NK-92 treated with Interleukin-12 subunit alpha and Interleukin-12 subunit beta, amount 100 ng/mL, for 24 hours (cell line): ENCODE measurements at regions not wholly inside any gene's neighbourhood (a gene's known extent, or its start where the extent isn't known, plus 50 kb on each side); places are given as distances from the start of the nearest gene placed in this dataset.
"Not testable (repeated sequence)": the region's sequence is repeated elsewhere in the genome, so short reads cannot be mapped to it uniquely, and the experiment has no call there.

ENCODE experiments used
- DNase-seq: peaks from one replicate; lab custom pipeline; 2025; lab: John Stamatoyannopoulos, UW

GRCh38 chr13:61358599-61358998 lies 57.0 kb downstream of the PCDH20 start:
- no peak for DNase-seq

GRCh38 chr13:61350341-61350740 lies 65.3 kb downstream of the PCDH20 start:
- DNase-seq = no peak

DNA sequence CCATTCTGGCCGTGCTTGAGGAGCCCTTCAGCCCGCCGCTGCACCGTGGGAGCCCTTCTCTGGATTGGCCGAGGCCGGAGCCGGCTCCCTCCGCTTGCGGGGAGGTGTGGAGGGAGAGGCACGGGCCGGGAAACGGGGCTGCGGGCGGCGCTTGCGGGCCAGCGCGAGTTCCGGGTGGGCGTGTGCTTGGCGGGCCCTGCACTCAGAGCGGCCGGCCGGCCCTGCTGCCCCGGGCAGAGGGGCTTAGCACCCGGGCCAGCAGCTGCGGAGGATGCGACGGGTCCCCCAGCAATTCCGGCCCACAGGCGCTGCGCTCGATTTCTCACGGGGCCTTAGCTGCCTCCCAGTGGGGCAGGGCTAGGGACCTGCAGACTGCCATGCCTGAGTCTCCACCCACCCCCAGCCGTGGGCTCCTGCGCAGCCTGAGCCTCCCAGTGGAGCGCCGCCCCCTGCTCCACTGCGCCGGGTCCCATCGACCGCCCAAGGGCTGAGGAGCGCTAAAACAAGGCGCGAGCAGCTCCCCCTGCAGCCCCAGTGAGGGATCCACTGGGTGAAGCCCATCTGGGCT lies 76.5 kb downstream of the PCDH20 start:
- DNase-seq = no peak

DNA sequence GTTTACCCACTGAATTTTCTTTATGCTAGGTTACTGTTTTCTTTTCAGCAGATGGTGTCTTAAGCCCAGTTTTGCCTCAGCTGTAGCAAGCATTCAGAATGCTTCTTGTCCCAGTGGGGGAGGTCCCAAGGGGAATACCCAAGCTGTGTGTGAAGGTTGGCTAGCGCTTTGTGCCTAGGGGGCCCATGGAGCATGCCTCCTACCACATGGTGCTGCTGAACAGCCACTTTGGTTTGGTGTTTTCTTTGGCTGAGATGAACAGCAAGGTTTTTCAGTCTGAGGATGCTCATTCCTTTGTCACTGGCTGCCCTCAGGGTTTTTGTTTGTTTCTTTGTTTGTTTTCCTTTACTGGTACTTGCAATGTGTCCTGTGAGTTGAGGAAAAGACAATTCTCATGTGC lies 99.0 kb downstream of the PCDH20 start:
- no peak for DNase-seq

GRCh38 chr13:61294467-61295191 lies 121.0 kb downstream of the PCDH20 start:
- DNase-seq = no peak

- DNase-seq = no peak
Observed at GRCh38 chr13:61286148-61286745, 129.4 kb downstream of the PCDH20 start.

GRCh38 chr13:61277586-61278276 lies 137.9 kb downstream of the PCDH20 start:
- no peak for DNase-seq

DNA sequence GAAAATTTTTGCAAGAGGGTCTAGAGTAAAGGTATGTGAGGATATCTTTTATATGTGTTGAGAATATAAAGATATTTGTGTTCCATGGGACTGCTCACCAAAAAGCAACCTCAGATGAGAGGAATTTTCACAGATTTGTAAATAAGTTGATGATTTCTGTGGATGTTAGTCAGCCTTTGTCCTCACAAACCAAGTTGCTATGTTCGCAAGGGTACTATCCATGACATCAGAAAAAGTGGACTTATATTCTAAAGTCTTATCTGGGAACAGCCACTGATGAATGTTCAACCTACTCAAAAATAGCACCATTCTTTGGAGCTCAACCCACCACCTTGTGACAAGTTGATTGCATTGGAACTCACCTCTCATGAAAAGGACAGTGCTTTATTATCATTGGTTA lies 138.6 kb downstream of the PCDH20 start:
- DNase-seq = no peak

GRCh38 chr13:61276401-61276800 lies 139.2 kb downstream of the PCDH20 start:
- no peak for DNase-seq

GRCh38 chr13:61275736-61276135 lies 139.9 kb downstream of the PCDH20 start:
- no peak for DNase-seq

GRCh38 chr13:61275251-61275650 lies 140.4 kb downstream of the PCDH20 start:
- DNase-seq = no peak

DNA sequence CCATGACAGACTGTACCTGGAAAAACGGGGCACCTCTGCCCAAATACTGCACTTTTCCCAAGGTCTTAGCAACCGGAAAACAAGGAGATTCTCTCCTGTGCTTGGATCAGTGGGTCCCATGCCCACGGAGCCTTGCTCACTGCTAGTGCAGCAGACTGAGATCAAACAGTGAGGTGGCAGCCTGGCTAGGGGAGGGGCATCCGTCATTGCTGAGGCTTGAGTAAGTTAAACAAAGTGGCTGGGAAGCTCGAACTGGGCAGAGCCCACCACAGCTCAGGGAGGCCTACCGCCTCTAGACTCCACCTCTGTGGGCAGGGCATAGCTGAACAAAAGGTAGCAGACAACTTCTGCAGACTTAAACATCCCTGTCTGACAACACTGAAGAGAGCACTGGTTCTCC lies 148.8 kb downstream of the PCDH20 start:
- not testable (repeated sequence) for DNase-seq

- DNase-seq = no peak
Observed at GRCh38 chr13:61261746-61262472, 153.7 kb downstream of the PCDH20 start.

GRCh38 chr13:61258185-61258584 lies 157.5 kb downstream of the PCDH20 start:
- no peak for DNase-seq

DNA sequence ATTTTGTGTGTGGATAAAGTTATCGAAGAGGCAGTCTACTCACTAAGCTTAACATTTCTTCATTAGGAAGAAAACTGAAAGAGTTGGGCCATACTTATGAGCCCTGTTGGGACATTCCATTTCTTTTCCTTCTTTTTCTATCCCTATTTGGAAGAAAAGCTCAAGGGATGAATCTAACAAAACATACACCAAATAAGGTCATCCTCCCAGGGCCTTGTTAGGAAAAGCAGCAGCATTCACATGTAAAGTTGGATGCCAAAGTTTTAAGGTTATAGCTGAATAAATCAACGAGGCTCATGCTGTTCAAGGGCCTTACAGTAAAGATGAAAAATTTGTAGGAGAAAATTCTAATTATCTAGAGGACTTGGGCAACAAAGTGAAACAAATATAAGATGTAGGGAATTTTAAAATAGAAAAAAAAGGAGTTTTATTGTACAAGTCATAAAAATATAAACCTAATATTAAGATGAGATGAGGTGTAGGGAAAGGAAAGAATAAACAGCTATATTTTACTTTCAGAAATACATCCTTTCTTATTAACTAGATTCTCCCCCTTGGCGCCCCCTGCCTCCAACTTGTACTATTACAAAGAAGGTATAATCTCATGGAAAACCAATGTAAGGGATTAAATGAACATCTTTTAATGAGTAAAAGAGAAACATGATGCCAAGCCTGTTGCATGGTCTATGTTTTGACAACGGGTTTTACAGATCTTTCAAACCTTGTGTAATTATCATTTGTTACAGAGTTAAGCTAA lies 160.4 kb downstream of the PCDH20 start:
- no peak for DNase-seq

GRCh38 chr13:61253105-61253877 lies 162.4 kb downstream of the PCDH20 start:
- no peak for DNase-seq

DNA sequence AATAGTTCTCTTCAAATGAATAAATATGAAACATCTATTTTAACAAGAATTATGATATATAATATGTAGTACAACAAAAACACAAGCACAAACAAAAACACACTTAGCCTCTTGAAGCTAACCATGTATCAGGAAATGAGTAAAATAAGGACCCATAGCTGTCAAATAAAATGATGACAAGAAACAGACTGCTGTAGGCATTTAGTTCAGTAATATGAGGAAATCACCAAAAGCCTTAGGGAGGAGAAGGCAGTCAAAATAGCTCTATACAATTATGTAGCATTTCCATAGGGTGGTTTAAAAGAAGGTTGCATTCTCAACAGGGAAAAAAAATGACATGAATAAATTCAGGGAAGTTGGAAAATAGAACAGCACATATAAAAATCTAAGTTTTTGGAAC lies 163.4 kb downstream of the PCDH20 start:
- no peak for DNase-seq

DNA sequence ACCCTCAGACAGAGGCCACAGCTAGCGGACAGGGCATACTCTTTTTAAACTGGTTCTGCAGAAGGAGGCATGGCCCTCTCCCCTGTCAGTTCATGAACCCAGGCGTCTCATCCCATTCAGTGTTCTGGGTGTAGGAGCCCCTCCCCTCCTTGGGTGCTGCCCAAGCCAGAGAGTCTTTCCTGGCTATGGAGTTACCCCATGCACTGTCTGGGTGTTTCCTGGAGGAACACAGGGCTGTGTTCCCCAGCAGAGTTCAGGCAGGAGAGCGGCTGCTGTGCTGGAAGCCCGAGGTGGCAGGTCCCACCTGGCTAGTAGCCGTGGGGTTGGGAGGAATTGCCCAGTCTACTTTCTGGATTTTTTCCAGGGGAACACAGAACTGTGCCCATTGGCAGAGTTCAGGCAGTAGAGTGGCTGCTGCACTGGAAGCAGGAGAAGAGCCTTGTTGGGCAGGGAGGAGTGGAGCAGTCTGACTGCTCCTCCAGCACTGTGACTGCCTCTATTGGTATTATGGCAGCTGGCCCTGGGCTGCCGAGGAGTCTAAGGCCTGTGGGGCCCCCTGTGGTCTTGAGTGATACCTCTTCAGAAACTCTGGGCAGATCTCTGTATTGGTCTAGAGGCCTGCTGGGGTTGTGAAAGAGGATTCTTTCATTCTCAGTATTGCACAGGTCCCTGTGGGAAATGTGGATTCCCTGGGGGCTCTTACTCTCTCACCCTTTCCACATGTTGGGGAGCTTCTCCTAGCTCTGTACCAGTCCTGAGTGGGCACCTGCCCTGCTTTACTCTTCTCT lies 168.3 kb downstream of the PCDH20 start:
- DNase-seq = no peak

DNA sequence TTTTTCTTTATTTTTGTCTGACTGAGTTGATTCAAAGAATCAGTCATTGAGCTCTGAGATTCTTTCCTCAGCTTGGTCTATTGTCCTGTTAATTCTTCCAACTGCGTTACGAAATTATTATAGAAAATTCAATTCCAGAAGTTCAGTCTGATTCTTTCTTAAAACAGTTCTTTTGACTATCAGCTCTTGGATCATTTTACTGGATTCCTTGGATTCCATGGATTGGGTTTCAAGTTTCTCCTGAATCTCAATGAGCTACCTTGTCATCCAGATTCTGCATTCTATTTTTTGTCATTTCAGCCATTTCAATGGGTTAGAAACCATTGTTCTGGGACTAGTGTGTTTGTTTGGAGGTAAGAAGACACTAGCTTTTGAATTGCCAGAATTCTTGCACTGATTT lies 169.3 kb downstream of the PCDH20 start:
- DNase-seq = no peak

DNA sequence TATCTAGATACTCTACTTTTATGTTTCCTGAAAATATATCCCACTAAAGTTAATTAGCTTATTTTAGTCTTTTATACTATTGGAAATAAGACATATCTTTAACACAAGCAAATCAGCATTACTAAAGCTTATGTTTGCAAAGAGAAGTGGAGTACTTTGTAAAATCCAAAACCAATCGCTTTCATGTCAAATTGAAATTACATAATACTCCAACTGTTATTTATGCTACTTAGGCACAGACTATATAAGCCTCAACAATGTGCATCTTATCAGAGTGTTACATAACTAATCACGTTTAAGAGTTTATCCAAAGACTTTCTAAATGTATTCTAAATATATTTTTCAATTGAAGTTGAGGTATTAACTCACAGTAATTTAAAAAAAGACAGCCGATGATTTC lies 200.0 kb downstream of the PCDH20 start:
- no peak for DNase-seq
